H9 (cell line): ENCODE measurements at regions not wholly inside any gene's neighbourhood (a gene's known extent, or its start where the extent isn't known, plus 50 kb on each side); places are given as distances from the start of the nearest gene placed in this dataset.

Experiments used
- DNase-seq: peaks from one replicate; pipeline ENCODE4 v3.0.0-alpha.2; 2017
- H2AFZ ChIP-seq: one replicate; pipeline ENCODE4 v1.6.1; 2013; ENCODE audit warnings: mild to moderate bottlenecking, low read length, control low read depth, moderate library complexity
- H2AK5ac ChIP-seq: 2 replicates; pipeline ENCODE4 v1.6.1; 2013; ENCODE audit warnings: low read length, control low read depth, mixed read lengths; ENCODE audit not compliant: insufficient read length
- H2BK120ac ChIP-seq: one replicate; pipeline ENCODE4 v1.6.1; 2013; ENCODE audit warnings: low read depth, mild to moderate bottlenecking, low read length, control low read depth, inconsistent platforms; ENCODE audit not compliant: poor library complexity, severe bottlenecking
- H2BK12ac ChIP-seq: 2 replicates; pipeline ENCODE4 v1.6.1; 2013; ENCODE audit warnings: low read length, control low read depth, mixed read lengths, low read depth; ENCODE audit not compliant: insufficient read length
- H2BK15ac ChIP-seq: 2 replicates; pipeline ENCODE4 v1.6.1; 2013; ENCODE audit warnings: low read depth, low read length, control low read depth
- H2BK20ac ChIP-seq: one replicate; pipeline ENCODE4 v1.6.1; 2013; ENCODE audit warnings: low read depth, mild to moderate bottlenecking, low read length, control low read depth, inconsistent platforms; ENCODE audit not compliant: poor library complexity, severe bottlenecking
- H2BK5ac ChIP-seq: 2 replicates; pipeline ENCODE4 v1.6.1; 2013; ENCODE audit warnings: low read length, control low read depth, mixed read lengths; ENCODE audit not compliant: insufficient read length
- H3K14ac ChIP-seq: 2 replicates; pipeline ENCODE4 v1.6.1; 2013; ENCODE audit warnings: low read length, control low read depth; ENCODE audit not compliant: insufficient read depth
- H3K18ac ChIP-seq: 2 replicates; pipeline ENCODE4 v1.6.1; 2013; ENCODE audit warnings: low read depth, mild to moderate bottlenecking, mixed read lengths, low read length, control low read depth; ENCODE audit not compliant: insufficient read length
- H3K23ac ChIP-seq: 2 replicates; pipeline ENCODE4 v1.6.1; 2013; ENCODE audit warnings: low read length, control low read depth, mixed read lengths, low read depth; ENCODE audit not compliant: insufficient read length
- H3K23me2 ChIP-seq: 2 replicates; pipeline ENCODE4 v1.6.1; 2013; ENCODE audit warnings: low read depth, mild to moderate bottlenecking, mixed read lengths, low read length, control low read depth; ENCODE audit not compliant: insufficient read length, poor library complexity, severe bottlenecking
- H3K27ac ChIP-seq: 2 replicates; pipeline ENCODE4 v1.5.1; 2013; ENCODE audit warnings: low read length, control low read depth, mixed read lengths, low read depth; ENCODE audit not compliant: insufficient read length
- H3K27me3 ChIP-seq: 2 replicates; pipeline ENCODE4 v1.6.1; 2013; ENCODE audit warnings: low read length, control low read depth, inconsistent platforms; ENCODE audit not compliant: insufficient read depth
- H3K4ac ChIP-seq: 2 replicates; pipeline ENCODE4 v1.6.1; 2013; ENCODE audit warnings: low read depth, mild to moderate bottlenecking, control low read depth, inconsistent platforms, low read length, moderate library complexity
- H3K4me1 ChIP-seq: 2 replicates; pipeline ENCODE4 v1.6.1; 2013; ENCODE audit warnings: low read length, control low read depth, inconsistent platforms; ENCODE audit not compliant: insufficient read depth
- H3K4me2 ChIP-seq: 2 replicates; pipeline ENCODE4 v1.6.1; 2013; ENCODE audit warnings: low read length, control low read depth, mixed read lengths; ENCODE audit not compliant: insufficient read length, insufficient read depth
- H3K56ac ChIP-seq: 2 replicates; pipeline ENCODE4 v1.6.1; 2013; ENCODE audit warnings: low read depth, mild to moderate bottlenecking, mixed read lengths, low read length, control low read depth; ENCODE audit not compliant: insufficient read length
- H3K79me1 ChIP-seq: 2 replicates; pipeline ENCODE4 v1.6.1; 2013; ENCODE audit warnings: low read depth, mild to moderate bottlenecking, moderate library complexity, low read length, control low read depth, inconsistent platforms; ENCODE audit not compliant: insufficient read depth, poor library complexity, severe bottlenecking
- H3K79me2 ChIP-seq: 2 replicates; pipeline ENCODE4 v1.6.1; 2013; ENCODE audit warnings: low read length, control low read depth, inconsistent platforms; ENCODE audit not compliant: insufficient read depth
- H3K9ac ChIP-seq: 2 replicates; pipeline ENCODE4 v1.6.1; 2013; ENCODE audit warnings: low read length, control low read depth, mixed read lengths; ENCODE audit not compliant: insufficient read length; ENCODE audit errors: extremely low read depth
- H3K9me3 ChIP-seq: one replicate; pipeline ENCODE4 v1.6.1; 2013; ENCODE audit warnings: low read depth, low read length, inconsistent platforms; ENCODE audit not compliant: control insufficient read depth
- H3T11ph ChIP-seq: one replicate; pipeline ENCODE4 v1.6.1; 2013; ENCODE audit warnings: mild to moderate bottlenecking, low read length, control low read depth, inconsistent platforms
- H4K20me1 ChIP-seq: one replicate; pipeline ENCODE4 v1.6.1; 2013; ENCODE audit not compliant: control insufficient read depth, insufficient read length, insufficient read depth
- H4K5ac ChIP-seq: 2 replicates; pipeline ENCODE4 v1.6.1; 2013; ENCODE audit warnings: low read depth, mild to moderate bottlenecking, mixed read lengths, low read length, control low read depth; ENCODE audit not compliant: insufficient read length
- H4K8ac ChIP-seq: replicated peaks from 2 replicates; pipeline ENCODE4 v1.6.1; 2013; ENCODE audit warnings: low read length, control low read depth, mixed read lengths, low read depth; ENCODE audit not compliant: insufficient read length
- H4K91ac ChIP-seq: 2 replicates; pipeline ENCODE4 v1.6.1; 2013; ENCODE audit warnings: low read depth, mild to moderate bottlenecking, moderate library complexity, mixed read lengths, low read length, control low read depth; ENCODE audit not compliant: insufficient read length
- H3K27ac Mint-ChIP-seq, 3 experiments: 2 replicates in 2 of 3; 3 replicates in 1 of 3; pipeline ENCODE4 v1.8.0; 2020 to 2021; ENCODE audit warnings: mixed read lengths in 3 of 3, mild to moderate bottlenecking in 1 of 3, moderate library complexity in 1 of 3
- H3K27me3 Mint-ChIP-seq: 2 replicates; pipeline ENCODE4 v1.8.0; 2021; ENCODE audit warnings: low read depth, mild to moderate bottlenecking, moderate library complexity, mixed read lengths
- H3K36me3 Mint-ChIP-seq, 3 experiments: 2 replicates in 2 of 3; 3 replicates in 1 of 3; pipeline ENCODE4 v1.8.0; 2020 to 2021; ENCODE audit warnings: low read depth in 3 of 3, mixed read lengths in 3 of 3; ENCODE audit not compliant: insufficient read depth in 1 of 3
- H3K4me1 Mint-ChIP-seq, 2 experiments: 2 replicates each; pipeline ENCODE4 v1.8.0; 2020; ENCODE audit warnings: mixed read lengths in 2 of 2
- H3K4me3 Mint-ChIP-seq, 2 experiments: 2 replicates in 1 of 2; 3 replicates in 1 of 2; pipeline ENCODE4 v1.8.0; 2020 to 2021; ENCODE audit warnings: mild to moderate bottlenecking in 2 of 2, mixed read lengths in 2 of 2, moderate library complexity in 1 of 2
- H3K9me3 Mint-ChIP-seq, 2 experiments: 2 replicates in 1 of 2; 3 replicates in 1 of 2; pipeline ENCODE4 v1.8.0; 2020; ENCODE audit warnings: mild to moderate bottlenecking in 2 of 2, mixed read lengths in 2 of 2, moderate library complexity in 1 of 2
- CTCF ChIP-seq: fragments of 200-600 bp; sonication (generic); conservative IDR thresholded peaks from 3 replicates; pipeline ENCODE4 v1.8.0; 2021; ENCODE audit warnings: antibody characterized with exemption, mild to moderate bottlenecking
- WGBS: extraction: QIAGEN DNeasy Blood & Tissue Kit; methylation state at CpG from one replicate; pipeline ENCODE4 v1.1.7; 2013; ENCODE audit warnings: missing lambda C conversion rate, low lambda C conversion rate, mixed read lengths; ENCODE audit not compliant: insufficient read length; ENCODE audit errors: extremely low coverage; 5-methylcytosine and 5-hydroxymethylcytosine counted together

GRCh38 chr16:6732166-6732565 lies 600.5 kb upstream of the RBFOX1 start:
- H3K36me3 Mint-ChIP-seq: no peaks in the 10 kb centered on the region
- Histone ChIP-seq H3K14ac (0 out of 2 replicates have a peak overlapping the region, but pooled peaks have one; percentile 20), H2BK120ac (no peak overlapping the region), H2AFZ (no peak overlapping the region), H3K23me2 (no peaks in the 10 kb centered on the region), H3K27ac (no peak overlapping the region), H3K4me1 (no peaks in the 10 kb centered on the region), H3K79me1 (no peaks in the 10 kb centered on the region), H3K9me3 (no peaks in the 10 kb centered on the region), H4K91ac (no peak overlapping the region), H4K20me1 (no peaks in the 10 kb centered on the region), H2AK5ac (no peak overlapping the region), H2BK15ac (no peak overlapping the region), H3K56ac (no peak overlapping the region), H2BK20ac (no peak overlapping the region), H3K18ac (no peak overlapping the region), H3T11ph (no peak overlapping the region), H3K23ac (no peak overlapping the region), H2BK12ac (no peak overlapping the region), H3K27me3 (no peaks in the 10 kb centered on the region), H3K4me2 (no peak overlapping the region), H3K4ac (no peak overlapping the region), H3K79me2 (no peaks in the 10 kb centered on the region), H4K8ac (no peak overlapping the region), H4K5ac (no peak overlapping the region), H2BK5ac (no peak overlapping the region), H3K9ac (no peak overlapping the region)
- WGBS: no CpG with 5 or more reads among the region's 4 CpGs
- TF ChIP-seq CTCF: no peak
- no peaks in the 10 kb centered on the region for H3K9me3 Mint-ChIP-seq
- H3K4me3 Mint-ChIP-seq: no peak overlapping the region
- H3K27ac Mint-ChIP-seq: no peak overlapping the region; a peak in 1 of 7 replicates
- peak; percentile 28 for DNase-seq
- peaks cover 26% of the 10 kb centered on the region for H3K27me3 Mint-ChIP-seq
- H3K4me1 Mint-ChIP-seq: peaks cover 5 to 11% of the 10 kb centered on the region in 2 experiments; a peak in 3 of 4 replicates
